ENCODE measurements at regions not wholly inside any gene's neighbourhood (a gene's known extent, or its start where the extent isn't known, plus 50 kb on each side); places are given as distances from the start of the nearest gene placed in this dataset.

DNA sequence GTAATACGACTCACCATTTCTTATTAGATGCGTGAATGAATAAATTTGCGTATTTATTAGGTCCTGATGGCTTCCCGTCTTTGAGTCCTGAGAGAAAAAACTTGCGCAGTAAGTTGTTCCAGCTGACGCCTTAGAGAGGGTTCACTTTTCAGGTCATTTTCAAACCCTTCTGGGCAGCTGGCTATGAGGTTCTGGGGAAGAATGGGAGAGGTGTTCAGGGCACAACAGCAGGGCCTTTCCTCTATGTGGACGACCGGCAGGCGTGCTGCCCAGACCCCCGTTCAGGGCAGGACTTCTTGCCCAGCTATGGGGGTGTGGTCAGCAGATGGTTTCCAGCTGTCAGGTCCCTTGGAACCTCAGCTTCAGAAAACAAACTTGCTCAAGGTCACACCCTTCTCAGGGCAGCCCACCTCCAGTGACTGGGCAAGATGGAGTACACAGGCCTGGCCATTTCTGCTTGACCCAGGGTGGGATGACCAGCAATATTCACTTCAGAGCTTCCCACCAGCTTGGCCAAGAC is 61.1 kb upstream of the TNP1 start:
- DNase-seq, result no peak

DNA sequence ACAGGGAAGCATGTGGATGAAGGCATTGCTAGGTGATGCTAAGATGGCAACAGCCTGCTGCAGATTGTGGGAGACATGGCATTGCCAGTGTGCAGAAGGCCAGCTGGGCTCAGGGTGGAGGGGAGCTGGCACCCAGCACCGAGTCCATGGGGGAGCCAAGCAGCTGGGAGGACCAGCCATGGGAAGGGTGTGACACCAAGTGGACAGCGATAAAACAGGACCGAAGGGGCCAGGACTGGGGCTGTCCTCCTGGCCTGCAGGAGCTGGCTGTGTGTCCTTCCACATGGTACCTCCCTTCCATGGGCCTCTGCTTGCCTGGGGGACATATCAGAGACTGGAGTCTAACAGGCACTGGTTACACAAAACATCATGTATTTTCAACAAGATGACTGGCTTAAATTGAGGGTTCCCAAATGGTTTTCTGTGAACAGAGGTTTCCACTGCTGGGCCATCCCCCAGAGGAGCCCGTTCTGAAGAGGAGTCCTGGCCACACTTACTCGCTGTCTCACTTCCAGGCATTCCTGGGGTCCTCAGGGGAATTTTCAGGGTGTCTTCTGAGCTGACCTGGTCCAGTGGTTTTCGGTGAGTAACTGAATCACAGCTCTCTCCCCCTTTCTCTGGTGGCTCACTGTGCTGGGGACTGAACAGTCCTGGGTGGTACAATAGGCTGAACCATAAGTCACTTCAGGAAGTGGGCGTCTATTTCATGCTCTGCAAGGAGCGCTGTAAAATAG is 60.4 kb upstream of the TNP1 start:
- no peak for DNase-seq

DNA sequence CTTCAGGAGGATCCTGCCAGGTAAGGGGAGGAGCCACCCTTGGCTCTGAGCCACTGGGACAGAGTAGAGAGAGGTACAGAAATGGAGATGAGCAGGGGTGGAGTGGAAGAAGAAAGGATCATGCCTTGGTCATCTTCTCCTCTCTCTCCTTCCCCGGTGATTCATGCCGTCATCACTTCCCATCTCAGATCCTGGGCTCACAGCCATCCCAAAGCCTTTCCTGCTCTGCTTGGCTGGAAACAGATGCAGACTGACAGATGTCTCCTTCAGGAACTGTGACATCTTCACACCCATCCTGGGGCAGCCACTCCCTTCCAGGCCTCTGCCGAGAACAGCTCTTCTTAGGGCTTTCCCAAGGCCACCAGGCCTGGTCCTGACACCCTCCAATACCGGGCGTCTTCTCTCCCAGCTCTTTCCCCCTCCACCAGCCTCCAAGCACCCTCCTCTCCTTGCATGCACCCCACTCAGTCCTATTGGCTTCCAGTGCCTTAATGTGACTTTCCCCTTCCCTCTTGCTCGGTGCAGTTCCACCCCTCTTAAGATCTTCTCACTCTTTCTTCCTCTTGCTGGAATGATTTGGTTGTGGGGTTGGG is 58.3 kb upstream of the TNP1 start:
- no peak for DNase-seq

DNA sequence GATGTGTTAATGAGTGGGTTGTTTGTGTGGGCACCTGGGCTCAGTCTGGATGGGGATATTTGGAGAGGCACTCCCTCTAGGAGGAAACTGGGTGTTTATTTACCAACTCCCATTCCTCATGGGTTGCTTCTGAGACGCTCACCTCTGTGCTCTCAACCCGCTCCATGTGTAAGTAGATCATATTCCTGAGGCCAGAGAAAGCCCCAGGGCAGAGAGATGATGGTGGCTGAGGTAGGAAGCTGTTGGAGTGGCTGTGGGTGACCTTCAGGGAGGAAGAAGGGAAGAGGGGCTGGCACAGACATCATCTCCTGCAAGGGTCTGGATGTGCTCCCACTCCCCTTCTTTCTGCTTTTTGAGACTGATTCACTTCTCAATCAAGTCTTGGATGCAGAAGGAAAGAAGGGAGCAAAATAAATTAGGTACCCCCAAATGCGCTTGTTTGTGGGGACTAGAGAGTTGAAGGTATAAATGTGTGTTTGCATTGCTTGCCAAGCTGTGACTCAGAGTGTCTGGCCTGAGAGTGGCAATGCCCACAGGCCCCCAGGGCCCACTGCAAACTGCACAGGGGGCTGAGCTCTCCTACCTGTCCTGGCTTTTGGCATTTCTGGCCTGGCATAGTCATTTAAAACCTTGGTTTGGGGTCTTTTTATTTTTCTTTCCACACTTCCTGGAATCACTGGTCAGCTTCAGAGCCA is 57.2 kb upstream of the TNP1 start:
- no peak for DNase-seq

DNA sequence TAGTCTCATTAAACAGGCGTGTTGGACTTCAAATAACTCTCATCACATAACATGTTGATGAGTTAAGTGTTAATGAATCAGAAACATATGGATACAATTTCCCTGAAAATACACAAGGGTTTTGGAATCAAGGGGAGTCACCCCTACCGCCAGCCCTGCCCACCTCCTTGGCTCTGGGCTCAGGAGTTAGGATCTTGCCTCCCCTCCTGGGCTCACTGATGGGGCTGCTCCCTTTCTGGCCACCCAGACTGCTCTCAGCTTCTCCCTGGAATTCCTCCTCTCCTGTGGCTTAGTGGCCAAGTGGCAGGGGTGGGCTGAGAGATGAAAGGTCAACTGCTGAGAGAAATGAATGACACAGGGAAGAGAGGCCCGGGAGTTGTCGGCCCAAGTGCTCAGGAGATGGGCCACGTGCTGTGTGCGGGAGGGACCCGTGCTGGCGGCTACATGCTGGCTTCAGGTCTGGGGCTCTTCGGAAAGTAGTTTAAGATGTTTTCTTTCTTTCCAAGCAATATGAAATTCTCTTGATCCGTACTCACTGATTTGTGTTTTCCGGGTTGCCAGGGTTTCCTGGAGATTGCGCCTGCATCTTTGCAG is 55.8 kb upstream of the TNP1 start:
- DNase-seq, result no peak

DNA sequence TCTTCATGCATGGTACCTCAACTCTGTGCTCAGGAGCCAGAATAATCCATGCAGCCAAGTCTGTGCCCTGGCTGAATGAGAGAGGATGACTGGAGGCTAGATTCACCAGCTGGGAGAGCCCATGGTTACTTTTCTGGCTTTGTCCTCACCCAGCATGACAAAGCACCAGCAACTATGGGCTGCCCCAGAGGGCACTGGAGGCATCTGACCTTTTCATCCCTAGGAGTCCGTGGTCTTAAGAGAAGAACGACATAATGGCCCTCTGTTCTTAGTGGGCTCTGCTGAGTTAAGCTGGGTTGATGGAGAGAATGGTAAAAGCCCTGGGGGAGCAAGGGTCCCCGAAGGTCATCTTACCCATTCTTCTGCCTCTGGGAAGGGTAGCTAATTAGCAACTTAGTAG is 54.6 kb upstream of the TNP1 start:
- DNase-seq, result no peak

DNA sequence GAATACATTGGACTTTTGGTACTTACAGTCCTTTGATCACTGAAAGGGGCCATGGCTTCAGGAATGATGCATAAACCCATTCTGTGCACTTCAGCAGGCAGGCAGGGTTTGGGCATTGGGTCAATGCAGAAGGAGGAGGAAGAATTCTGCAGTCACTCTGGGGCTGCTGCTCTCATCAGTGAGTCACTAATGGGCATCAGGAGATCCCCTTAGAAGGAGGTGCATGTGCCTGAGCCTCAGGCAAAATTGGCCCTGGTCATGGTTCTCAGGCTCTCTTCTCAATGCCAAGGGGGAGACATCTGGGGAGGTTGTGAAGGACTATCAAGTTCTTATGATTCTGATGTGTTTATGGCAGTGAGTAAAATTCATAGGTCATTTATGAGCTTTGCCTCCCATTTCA is 52.0 kb upstream of the TNP1 start:
- no peak for DNase-seq

DNA sequence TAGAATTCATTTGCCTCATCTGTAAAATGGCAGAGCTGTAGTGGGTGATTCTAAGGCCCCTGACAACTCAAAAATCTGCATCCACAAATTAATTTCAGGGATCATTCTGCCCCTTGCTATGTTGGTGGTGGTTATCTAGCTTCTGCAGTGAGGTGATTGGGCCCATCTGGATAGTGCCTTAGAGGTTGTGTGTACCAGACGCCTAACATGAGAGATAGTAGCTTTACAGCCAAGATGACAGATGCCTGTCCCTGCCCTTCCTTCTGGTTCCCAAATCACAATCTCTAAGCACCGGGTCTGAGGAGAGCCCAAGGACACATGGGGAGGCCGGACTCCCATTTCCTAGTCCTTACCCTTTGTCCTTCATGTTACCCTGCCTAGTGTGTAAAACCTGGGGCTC is 51.1 kb upstream of the TNP1 start:
- no peak for DNase-seq

DNA sequence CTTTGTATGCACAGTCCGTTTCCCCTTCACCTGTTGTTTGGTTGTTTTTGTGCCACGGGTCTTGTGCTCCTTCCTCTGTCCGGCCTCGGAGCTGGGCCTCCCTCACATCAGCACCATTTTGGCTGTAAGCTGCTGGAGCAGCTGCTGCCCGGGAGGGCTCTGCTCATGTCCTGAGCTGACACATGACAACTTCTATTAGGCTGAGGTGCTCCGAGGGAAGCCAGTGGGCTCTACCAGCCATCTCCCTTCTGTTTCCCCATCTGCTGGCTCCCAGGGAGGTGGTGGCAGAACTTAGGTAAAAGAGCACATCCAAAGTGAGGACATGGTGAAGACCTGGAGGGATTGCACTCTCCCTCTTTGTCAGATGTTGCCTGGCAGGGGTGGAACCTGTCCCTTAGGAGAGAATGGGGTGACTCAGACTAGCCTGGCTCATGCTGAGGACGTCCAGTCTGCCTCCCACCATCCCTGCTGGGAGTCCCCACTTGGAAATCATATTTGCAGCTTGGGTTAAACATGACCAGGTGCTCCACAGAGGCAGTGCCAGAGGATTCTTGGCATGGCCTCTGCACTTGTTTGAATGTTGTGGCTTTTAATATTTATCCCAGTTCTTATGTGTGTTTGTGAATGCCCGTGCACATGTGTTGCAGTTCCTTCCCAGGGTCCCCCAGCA is 49.8 kb upstream of the TNP1 start:
- no peak for DNase-seq
